DOHH2 (cell line): ENCODE measurements at regions not wholly inside any gene's neighbourhood (a gene's known extent, or its start where the extent isn't known, plus 50 kb on each side); places are given as distances from the start of the nearest gene placed in this dataset.

ENCODE experiments used
- EZH2phosphoT487 ChIP-seq: fragments of 200-600 bp; sonication (generic); IDR thresholded peaks from 2 replicates; pipeline ENCODE4 v1.6.1; 2017; ENCODE audit warnings: borderline replicate concordance, mild to moderate bottlenecking, antibody characterized with exemption, low read length, moderate library complexity, mixed read lengths
- TF ChIP-seq, protein P1 (sequence below): fragments of 200-600 bp; sonication (generic); IDR thresholded peaks from one replicate; pipeline ENCODE4 v1.5.1; 2014; ENCODE audit warnings: antibody characterized with exemption, mild to moderate bottlenecking, low read depth, low read length; ENCODE audit not compliant: poor library complexity, severe bottlenecking

GRCh38 chr2:222055328-222055727, 243.5 kb downstream of the PAX3 start:
- TF ChIP-seq, protein P1, sequence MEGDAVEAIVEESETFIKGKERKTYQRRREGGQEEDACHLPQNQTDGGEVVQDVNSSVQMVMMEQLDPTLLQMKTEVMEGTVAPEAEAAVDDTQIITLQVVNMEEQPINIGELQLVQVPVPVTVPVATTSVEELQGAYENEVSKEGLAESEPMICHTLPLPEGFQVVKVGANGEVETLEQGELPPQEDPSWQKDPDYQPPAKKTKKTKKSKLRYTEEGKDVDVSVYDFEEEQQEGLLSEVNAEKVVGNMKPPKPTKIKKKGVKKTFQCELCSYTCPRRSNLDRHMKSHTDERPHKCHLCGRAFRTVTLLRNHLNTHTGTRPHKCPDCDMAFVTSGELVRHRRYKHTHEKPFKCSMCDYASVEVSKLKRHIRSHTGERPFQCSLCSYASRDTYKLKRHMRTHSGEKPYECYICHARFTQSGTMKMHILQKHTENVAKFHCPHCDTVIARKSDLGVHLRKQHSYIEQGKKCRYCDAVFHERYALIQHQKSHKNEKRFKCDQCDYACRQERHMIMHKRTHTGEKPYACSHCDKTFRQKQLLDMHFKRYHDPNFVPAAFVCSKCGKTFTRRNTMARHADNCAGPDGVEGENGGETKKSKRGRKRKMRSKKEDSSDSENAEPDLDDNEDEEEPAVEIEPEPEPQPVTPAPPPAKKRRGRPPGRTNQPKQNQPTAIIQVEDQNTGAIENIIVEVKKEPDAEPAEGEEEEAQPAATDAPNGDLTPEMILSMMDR = no peak
- TF ChIP-seq EZH2phosphoT487 = no peak
